Pulmonary artery endothelial cell (primary cell): ENCODE measurements at regions not wholly inside any gene's neighbourhood (a gene's known extent, or its start where the extent isn't known, plus 50 kb on each side); places are given as distances from the start of the nearest gene placed in this dataset.

ENCODE experiments used
- DNase-seq: peaks from one replicate; pipeline ENCODE4 v3.0.0-alpha.2; 2011; ENCODE audit warnings: low read depth, low spot score

DNA sequence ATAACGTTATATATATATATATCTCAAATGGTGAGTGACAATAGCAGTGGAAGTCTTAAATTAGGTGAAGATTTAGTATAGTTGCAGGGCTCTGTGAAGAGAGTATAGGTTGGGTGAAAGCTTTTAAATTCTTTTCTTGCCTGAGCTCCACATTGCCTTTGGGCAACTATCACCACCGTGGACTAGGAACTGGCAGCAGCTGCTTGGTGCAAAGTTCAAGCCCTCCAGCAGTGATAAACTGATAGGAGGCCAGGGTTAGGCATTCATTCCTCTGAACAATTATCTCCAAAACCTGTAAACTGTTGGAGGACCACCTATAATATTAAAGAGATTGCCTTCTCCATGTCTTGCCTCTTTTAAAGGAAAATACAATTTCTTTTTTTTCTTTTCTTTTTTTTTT lies 91.2 kb upstream of the ATXN7L3B start:
- DNase-seq, result no peak

DNA sequence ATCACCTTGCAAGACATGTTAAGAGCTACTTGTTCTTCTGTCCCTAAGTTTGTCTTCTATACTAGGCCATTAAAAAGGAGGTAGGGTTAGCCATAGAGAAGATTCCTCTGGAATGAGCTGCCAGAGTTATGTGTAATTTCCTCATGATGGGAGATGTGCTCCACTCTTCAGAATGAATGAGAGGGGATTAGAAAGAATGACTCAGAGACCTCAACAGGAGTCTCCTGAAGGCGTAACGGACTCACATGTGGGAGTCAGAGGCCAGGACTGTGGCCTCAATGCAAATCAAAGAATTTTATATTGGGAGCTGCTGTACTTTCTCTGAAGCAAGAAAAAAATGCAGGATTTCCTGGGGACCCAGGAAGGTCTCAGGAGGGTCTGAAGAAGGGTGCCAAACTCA lies 87.8 kb upstream of the ATXN7L3B start:
- no peak for DNase-seq

DNA sequence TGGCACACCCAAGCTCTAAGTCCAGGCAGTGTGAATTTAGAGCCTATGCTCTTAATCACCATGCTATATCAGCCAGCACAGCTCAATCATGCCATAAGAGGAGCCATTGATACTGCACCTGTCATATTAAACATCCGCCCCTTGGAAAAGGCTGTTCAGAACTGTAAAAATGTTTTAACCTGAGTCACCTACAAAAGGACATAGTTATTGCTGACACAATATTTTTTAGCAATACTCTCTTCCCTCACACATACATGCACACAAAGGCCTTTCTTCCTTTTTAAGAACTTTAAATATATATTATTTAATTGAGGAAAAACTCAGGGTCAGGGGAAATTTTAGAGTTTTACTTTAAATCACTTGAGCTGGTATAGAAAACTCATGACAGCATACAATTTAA lies 83.5 kb upstream of the ATXN7L3B start:
- DNase-seq, result no peak

DNA sequence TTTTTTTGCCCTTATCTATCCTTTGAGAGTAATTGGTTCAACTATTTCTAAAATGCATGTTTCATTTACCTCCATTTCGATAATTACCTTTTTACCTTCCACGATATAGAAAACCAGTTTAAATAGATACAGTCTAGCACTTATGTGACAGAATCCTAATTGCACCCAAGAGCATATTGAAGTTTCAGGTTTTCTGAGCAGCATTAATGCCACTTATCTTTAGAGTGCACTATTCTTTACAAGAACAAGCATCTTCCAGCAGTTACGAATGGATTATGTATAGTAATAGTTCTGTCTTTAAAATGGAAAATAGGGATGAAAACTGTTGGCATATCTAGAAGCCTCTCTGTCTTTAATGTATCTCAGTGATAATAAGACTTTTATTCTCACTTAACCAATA lies 82.2 kb upstream of the ATXN7L3B start:
- DNase-seq, result no peak

DNA sequence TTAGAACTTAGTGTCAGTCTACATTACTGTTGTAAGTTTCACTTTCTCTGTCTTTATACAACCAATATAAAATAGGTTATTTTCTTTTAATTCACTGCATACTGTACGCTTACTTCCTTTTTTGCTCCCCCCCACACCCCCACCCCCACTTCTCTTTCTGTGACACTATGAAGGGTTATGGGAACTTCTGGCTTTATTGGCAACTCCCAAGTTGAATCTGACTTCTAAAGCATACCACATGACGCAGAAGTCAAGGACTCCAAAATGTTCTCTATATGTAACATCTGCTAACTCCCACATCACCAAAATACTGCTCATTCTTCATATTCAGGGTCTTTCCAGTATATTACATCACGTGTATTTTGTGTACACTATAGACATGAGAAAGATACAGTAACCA lies 81.2 kb upstream of the ATXN7L3B start:
- DNase-seq, result no peak

DNA sequence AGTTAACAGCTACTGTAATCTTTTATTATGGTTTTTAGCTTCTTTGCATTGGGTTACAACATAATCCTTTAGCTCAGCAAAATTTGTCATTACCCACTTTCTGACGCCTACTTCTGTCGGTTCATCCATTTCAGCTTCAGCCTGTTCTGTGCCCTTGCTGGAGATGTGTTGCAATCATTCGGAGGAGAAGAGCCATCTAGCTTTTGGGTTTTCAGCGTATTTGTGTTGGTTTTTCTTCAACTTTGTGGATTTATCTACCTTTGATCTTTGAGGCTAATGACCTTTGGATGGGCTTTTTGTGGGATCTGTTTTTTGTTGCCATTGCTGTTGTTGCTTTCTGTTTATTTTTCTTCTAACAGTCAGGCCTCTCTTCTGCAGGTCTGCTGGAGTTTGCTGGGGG lies 69.2 kb upstream of the ATXN7L3B start:
- no peak for DNase-seq

DNA sequence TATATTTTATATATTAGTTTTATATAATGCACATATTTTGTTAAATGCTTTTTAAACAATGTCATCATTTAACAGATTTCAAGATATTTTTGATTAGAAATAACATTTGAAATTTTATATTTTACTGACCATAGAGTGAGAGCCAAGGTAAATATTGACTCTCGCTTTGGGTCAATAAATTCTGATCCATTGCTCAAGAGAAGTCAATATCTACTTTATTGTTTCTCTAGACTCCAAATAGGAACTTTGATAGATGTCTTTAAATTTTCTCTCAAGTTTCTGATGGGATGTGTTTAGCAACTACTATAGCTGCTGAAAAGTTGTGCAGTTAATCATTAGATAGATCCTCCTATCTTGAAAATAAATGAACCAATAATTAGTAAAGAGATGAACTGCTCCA lies 61.4 kb upstream of the ATXN7L3B start:
- DNase-seq, result no peak

DNA sequence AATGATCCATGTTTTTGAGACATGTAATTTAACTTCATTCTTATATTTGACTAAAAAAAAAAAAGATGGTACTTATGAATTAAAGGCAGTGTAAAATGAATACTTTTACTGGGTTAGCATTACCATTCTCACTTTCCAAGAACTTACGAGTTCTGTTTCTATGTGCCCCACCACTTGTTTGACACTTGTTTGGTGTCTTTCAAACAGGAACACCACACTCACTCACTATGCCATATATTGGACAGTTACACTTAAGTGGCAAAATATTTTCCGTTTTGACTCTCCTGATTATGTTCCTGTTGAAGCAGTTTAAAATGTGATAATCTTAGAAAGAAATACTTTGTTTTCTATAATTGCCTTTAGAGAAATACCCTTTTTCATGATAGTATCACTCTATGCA lies 56.6 kb upstream of the ATXN7L3B start:
- no peak for DNase-seq

DNA sequence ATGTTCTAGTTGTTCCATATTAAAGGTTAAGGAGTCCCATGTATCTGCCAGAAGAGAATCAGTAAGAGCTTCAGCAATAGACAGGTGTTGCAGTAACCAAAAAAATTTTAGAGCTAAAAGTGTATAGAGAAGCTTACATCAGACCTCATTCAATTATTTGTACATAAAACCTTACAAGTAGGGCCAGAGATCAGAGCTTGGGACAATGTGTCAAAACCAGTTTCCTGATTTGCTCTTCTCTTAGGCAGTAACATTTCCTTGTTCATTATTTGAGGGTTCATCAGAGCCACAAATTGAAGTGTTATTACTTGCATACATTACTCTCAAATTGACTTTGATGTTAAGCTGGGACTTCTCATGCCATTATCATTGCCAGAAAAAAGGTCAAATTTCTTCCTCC lies 55.5 kb upstream of the ATXN7L3B start:
- no peak for DNase-seq

DNA sequence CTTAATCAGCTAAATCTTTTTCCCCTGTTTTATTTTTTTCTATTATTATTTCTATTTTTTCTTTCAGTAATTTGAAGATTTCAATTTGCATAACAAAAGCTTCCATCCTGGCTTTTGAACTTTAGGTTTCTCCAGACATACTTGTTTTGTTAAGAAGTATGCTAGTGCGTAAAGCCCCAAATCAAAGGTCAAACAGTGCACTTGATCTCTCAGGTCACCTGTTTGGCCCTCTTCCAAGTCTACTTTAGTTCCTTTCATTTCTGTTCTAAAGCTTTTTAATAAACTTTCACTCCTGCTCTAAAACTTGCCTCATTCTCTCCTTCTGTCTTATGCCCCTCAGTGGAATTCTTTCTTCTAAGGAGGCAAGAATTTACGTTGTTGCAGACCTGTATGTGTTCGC lies 54.6 kb upstream of the ATXN7L3B start:
- no peak for DNase-seq
